A673 (cell line): ENCODE measurements at regions not wholly inside any gene's neighbourhood (a gene's known extent, or its start where the extent isn't known, plus 50 kb on each side); places are given as distances from the start of the nearest gene placed in this dataset.

Experiments used
- CTCF ChIP-seq: fragments of 300-800, 200-600 bp; sonication (generic); conservative IDR thresholded peaks from 2 replicates; pipeline ENCODE4 v1.5.1; 2017; ENCODE audit warnings: low read depth, mild to moderate bottlenecking, antibody characterized with exemption, low read length, moderate library complexity, mixed read lengths
- EZH2 ChIP-seq: fragments of 200-600 bp; sonication (generic); IDR thresholded peaks from 2 replicates; pipeline ENCODE4 v1.6.1; 2017; ENCODE audit warnings: borderline replicate concordance, low read depth, mild to moderate bottlenecking, mixed read lengths, antibody characterized with exemption, low read length; ENCODE audit not compliant: poor library complexity, severe bottlenecking

GRCh38 chr20:11136691-11137090, 462.9 kb upstream of the JAG1 start:
- TF ChIP-seq CTCF (no peak), EZH2 (no peak)
